ENCODE measurements at regions not wholly inside any gene's neighbourhood (a gene's known extent, or its start where the extent isn't known, plus 50 kb on each side); places are given as distances from the start of the nearest gene placed in this dataset.
"Not testable (repeated sequence)": the region's sequence is repeated elsewhere in the genome, so short reads cannot be mapped to it uniquely, and the experiment has no call there.

DNA sequence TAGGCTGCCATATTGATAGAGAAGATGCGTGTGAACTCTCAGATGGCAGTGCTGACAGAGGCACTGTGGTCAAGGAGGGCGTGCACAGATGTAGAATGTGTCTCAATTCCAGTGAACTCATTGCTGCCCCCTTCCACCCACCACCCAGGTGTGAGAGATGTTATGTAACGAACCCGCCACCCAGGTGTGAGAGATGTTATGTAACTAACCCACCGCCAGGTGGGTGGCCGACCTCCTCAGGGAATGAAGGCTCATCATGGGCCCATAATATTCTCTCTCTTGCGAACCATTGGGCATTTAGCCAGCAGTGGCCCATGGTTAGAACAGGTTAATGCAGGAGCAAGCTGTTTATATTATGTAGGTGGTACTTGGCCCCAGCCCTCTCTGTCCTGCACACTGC is 140.4 kb upstream of the MTPN start:
- no peak for DNase-seq (ENCODE audit: low read depth)

DNA sequence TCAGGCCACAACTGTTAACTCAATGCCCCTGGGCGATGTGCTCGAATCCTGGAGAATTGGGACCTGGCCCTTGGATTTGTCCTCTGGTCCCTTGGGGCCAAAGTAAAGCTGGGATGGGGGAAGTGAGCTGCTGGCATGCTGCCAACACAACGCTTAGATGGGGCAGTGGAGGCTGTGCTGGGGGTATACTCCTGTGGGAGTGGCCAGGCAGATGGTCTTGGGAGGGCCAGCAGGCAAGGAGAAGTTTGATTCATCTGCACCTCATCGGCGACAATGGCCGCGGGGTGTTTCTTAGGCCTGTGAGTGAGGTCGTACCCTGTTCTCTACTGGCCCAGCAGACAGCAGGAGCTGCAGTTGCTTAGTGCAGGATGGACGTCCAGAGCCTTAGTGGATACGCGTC is 139.0 kb upstream of the MTPN start:
- DNase-seq (ENCODE audit: low read depth), result no peak

DNA sequence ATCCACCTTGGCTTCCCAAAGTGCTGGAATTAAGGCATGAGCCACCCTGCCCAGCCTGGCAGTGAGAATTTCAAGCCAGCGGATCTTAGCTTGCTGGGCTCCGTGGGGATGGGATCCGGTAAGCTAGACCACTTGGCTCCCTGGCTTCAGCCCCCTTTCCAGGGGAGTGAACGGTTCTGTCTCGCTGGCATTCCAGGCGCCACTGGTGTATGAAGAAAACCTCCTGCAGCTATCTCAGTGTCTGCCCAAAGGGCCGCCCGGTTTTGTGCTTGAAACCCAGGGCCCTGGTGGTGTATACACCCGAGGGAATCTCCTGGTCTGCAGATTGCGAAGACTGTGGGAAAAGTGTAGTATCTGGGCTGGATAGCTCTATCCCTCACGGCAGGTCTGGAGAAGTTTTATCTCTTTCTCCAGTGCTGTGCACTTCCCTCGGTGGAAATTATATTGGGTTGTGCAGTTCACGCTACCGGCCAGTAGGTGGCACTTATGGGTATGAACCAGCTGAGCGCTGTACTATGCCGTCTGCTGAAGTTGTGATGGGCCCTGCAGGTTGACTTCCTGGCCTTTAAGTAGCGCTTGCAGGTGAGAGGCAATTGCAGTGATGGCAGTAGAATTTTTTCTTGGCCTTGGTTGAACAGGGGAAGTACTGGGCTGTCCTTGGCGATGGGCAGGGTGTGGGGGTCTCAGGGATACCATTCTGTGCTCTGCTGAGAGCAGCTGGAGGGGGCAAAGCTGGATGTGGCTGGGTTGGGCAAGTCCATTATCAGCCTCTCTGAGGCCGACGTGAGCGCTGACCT is 138.0 kb upstream of the MTPN start:
- DNase-seq (ENCODE audit: low read depth), result peak; percentile 5

DNA sequence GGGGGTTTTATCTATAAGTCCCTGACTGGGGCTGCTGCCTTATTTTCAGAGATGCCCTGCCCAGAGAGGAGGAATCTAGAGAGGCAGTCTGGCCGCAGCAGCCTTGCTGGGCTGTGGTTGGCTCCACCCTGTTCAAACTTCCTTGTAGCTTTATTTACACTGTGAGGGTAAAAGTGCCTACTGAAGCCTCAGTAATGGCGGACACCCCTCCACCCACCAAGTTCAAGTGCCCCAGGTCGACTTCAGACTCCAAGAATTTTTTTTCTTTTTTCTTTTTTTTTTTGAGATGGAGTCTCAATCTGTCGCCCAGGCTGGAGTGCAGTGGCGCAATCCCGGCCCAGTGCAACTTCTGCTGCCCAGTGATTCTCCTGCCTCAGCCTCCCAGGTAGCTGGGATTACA is 137.3 kb upstream of the MTPN start:
- not testable (repeated sequence) for DNase-seq (ENCODE audit: low read depth)

DNA sequence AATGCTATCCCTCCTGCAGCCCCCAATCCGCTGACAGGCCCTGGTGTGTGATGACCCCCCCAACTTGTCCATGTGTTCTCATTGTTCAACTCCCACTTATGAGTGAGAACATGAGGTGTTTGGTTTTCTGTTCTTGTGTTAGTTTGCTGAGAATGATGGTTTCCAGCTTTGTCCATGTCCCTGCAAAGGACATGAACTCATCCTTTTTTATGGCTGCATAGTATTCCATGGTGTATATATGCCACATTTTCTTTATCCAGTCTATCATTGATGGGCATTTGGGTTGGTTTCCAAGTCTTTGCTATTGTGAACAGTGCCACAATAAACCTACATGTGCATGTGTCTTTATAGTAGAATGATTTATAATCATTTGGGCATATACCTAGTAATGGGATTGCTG is 131.9 kb upstream of the MTPN start:
- DNase-seq (ENCODE audit: low read depth), result not testable (repeated sequence)

DNA sequence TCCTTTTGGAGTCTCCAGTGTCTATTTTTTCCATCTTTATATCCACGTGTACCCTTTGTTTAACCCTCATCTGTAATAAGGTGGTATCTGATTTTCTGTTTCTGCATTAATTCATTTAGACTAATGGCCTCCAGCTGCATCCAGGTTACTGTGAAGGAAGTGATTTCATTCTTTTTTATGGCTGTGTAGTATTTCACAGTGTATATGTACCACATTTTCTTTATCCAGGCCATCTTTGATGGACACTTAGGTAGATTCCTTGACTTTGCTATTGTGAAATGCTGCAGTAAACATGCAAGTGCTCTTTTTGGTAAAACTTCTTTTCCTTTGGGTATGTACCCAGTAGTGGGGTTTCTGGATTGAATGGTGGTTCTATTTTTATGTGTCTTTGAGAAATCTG is 128.0 kb upstream of the MTPN start:
- DNase-seq (ENCODE audit: low read depth), result no peak

DNA sequence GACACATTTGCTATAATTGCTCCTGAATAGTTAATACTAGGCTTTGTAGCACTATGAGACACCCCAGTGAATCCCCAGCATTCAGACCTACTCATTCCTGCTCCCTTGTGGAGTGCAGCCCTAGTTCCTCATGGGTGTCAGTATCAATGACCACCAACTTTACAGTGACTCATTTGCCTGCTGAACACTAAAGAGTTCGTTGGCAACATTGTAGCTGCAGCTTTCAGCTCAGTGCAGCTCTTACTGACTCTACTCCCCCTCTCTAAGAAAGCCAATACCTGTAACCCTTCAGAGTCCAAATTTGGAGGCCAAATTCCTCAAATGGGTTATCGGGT is 127.1 kb upstream of the MTPN start:
- DNase-seq (ENCODE audit: low read depth), result no peak

DNA sequence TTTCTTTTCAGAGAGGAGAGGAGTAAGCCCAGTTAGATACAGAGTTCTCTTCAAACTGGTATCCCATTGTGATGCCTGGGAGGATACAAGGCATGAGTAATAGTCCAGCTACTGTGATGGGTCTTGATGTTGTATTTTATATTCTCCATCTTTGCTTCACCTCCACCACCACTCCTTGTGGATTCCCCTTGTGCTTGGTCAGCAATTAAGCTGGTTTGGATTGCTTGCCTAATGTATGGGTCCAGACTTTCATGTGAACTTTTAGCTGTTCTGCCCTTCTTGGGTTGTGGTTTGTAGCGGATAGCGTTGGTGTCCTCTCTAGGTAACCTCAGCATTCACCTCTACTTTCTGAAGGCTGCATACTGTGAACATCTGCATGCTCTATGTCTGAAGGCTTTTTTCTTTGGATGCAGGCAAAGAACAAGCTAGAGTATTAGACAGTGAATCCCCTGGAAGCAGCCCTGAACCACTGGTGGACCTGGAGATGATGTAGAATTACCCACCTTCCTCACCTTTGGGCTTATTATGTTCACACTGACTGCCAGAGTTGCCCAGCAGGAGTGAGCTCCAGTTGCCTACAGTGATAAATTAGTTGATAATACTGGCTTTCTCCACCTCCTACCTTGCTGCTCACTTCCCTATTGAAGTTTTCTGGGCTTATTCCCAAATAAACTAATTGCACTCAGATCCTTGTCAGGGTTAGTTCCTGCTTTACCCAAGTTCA is 126.5 kb upstream of the MTPN start:
- DNase-seq (ENCODE audit: low read depth), result no peak

DNA sequence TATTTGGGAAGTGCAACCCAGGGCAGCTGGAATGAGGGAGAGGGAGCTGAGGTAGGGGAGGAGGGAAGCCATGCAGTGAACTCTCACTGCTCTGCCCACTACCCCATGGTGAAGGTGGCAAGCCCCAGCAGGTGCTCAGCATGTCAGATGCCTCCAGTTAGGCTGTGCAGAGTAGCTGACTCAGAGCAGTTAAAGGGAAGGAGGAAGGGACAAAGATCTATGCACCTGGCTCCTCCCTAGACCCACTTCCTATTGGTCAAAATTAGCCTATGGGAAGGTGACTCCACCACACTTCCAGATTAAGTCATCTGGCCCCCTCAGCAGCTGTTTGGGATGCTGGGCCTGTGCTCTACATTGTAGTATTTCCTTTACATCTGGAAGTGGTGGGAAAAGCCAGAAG is 125.7 kb upstream of the MTPN start:
- DNase-seq (ENCODE audit: low read depth), result no peak

DNA sequence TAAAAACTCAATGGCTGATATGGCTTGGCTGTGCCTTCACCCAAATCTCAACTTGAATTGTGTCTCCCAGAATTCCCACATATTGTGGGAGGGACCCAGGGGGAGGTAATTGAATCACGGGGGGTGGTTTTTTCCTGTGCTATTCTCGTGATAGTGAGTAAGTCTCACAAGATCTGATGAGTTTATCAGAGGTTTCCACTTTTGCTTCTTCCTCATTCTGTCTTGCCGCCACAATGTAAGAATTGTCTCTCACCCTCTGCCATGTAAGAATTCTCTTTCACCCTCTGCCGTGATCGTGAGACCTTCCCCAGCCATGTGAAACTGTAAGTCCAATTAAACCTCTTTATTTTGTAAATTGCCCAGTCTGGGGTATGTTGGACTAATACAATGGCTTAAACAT is 115.6 kb upstream of the MTPN start:
- not testable (repeated sequence) for DNase-seq (ENCODE audit: low read depth)

DNA sequence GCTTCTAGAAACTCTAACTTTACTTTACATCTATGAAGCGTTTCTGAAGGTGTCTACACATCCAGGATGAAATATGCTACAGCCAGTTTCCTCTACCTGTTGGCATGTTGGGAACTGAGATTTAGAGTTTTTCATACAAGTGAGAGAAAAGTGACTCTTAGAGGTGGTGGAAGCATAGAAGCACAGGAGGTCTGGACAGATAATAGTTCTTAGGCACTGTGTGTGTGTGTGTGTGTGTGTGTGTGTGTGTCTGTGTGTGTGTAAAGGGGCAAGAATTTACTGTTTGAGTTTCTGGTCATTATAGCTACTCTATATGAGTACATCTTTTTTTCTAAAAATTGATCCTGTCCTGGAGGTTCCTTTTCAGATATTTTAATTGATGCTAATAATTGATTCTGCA is 110.7 kb upstream of the MTPN start:
- no peak for DNase-seq (ENCODE audit: low read depth)

DNA sequence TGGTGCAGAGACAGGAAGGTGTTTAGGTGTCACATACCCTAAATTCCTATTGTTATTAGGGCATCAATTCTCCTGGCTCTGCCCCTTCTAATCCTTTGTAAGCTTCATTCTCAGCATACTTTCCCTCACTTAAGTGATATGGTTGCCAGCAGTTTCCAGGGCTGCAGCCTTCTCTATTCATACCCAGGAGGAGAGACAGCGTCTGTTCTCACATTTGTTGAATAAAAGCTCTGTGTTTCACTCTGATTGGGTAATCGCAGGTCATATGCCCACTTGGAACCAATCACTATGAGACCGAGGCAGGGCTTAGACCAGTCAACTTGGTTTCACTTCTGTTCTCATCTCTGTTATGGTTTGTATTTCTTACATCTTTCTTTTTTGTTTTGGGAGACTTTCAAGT is 109.6 kb upstream of the MTPN start:
- DNase-seq (ENCODE audit: low read depth), result no peak

DNA sequence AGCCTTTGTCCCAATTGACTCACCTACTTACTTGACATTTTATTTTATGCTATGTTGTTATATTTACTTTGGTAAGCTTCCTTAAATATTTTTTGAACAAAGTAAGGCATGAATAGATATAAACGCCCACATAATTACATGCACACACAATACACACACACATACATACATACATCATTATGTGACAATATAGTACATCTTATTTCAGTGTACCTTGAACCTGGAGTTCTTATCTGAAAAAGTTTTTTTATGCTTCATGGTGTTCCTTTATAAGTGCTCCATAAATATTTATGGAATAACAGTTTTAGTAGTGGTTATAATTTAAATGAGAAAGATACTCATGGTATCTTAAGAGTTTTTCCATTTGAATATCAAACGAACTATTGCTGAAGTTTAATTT is 102.8 kb upstream of the MTPN start:
- DNase-seq (ENCODE audit: low read depth), result no peak

DNA sequence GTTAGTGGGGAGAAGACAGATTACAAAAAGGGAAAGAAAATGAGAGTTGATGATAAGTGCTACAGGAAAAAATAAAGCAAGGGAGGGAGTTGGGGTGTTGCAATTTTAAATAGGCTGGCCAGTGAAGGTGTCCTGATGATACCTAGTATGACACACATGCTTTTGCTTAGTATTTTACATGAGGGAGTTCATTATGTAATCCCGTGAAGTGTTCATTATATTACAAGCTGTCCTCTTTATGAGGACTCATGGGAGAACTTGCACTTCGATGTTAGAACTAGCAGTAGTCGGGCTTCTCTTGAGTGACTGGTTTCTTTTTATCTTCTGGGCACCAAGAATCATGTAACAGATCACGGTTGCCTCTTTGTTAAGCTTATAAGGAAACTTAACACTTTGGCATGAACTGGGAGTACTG is 102.3 kb upstream of the MTPN start:
- DNase-seq (ENCODE audit: low read depth), result no peak

DNA sequence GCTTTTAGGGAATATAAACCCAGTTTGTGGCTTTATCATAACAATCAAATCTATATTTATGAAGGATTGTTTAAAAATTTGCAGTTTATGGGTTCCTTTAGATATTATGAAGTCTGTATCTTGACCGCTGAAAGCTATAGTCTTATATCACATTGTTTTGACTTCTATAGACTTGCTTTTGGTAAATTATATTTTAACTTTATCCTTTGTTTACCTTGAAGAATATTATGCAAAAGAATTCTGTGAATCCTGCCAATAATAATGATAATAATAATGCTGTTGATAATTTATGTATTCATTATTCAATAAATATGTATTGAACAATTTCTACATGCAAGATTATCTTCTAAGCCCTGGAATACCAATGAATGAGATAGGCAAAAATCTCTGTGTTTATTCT is 101.9 kb upstream of the MTPN start:
- DNase-seq (ENCODE audit: low read depth), result no peak

DNA sequence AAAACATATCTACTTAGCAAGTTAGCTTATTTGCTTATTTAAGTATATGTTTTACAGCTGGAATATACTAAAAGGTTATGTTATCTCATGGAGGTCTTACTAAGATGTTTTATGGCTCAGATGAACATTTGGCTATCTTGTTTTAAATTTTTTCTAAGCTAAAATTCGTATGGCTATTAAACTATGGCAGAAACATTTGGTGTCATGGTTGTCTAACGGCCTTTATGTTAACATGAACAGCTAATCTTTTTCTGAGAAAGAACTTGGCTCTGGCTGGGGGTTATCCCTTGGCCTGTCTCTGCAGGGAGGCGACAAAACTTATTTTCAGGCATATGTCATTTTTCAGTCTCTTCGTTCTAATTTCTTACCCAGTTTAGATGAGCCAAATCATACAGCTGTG is 101.5 kb upstream of the MTPN start:
- DNase-seq (ENCODE audit: low read depth), result no peak

DNA sequence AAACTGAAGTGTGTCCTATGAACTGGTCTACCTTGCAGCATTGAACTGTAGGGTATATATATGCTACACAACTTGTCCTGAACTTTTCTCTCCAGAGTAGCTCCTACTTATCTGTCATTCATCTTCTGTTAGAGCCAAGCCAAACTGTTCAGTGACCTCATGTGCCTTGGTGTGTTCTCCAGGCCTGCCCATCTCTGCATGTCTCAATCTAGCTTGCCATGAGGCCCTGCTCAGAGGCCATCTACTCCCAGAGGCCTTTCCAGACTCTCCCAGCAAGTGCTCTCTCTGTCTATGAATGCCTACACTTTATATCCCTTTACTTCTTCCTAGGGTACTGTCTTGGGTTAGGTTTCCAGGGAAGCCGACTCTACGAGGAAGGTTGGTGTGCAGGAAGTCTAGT is 99.8 kb upstream of the MTPN start:
- no peak for DNase-seq (ENCODE audit: low read depth)

DNA sequence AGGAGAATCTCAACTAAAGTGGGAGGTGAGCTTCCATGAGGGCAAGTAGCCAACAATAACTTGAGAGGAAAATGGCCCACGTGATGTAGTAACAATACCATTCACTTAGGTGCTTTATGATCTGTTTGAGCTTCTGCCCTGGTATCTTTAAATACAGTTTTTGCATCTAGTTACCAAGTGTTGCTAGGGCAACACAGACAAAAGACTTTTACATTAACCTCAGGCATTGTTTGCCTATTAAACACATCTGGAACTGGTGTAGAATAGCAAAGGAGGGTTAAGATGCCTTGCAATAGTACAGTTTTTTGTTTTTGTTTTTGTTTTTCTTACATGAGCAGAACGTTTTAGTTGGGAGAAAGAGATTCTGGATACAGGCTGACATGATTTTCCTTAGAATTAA is 97.7 kb upstream of the MTPN start:
- DNase-seq (ENCODE audit: low read depth), result no peak

DNA sequence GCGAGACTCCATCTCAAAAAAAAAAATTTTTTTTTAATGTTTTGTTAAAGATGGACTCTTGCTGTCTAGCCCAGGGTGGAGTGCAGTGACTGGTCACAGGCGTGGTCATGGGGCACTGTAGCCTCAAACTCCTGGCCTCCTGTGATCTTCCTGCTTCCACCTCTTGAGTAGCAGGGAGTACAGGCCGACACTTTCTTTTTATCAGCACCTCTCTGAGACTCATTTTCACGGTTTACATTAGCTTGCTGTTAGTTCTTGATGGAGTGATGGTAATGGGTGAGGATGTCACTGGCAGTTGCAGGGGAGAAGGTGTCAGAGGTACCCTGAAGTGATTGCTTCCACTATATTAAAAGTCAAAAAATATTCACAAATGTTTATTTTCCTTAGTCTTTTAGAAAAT is 95.3 kb upstream of the MTPN start:
- no peak for DNase-seq (ENCODE audit: low read depth)

DNA sequence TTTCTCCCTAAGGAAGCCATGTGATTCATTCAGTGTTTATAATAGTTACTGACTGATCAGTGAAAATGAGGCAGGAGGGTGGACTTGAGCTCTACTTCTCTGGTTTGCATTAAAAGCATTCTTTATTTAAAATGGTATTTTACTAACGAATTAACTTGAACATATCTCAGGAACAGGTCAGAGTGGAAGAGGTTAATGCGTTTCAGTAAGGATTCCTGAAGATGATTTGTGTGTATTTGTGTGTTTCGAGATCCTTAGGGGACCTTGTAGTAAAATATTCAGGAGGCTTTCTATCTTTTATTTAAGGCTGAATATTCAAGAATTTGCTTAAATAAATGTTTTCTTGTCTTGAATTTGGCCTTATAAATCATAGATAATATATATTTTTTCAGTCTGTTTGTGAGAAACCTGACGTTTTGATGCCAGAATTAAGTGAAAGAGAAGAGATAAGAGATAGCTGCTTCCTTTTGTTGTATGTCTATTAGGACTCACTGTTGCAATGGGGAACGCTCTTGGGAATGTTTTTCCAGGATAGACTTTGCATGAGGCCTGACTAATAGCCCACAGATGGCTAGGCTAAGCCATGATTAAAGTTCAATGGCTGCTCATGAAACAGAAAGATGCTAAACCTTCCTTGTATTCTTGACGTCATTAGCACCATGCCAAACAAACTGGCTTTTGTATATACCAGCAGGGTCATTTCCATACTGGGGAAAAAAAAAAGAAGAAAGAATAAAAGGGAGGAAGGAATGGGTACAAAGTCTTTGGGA is 93.8 kb upstream of the MTPN start:
- DNase-seq (ENCODE audit: low read depth), result no peak

DNA sequence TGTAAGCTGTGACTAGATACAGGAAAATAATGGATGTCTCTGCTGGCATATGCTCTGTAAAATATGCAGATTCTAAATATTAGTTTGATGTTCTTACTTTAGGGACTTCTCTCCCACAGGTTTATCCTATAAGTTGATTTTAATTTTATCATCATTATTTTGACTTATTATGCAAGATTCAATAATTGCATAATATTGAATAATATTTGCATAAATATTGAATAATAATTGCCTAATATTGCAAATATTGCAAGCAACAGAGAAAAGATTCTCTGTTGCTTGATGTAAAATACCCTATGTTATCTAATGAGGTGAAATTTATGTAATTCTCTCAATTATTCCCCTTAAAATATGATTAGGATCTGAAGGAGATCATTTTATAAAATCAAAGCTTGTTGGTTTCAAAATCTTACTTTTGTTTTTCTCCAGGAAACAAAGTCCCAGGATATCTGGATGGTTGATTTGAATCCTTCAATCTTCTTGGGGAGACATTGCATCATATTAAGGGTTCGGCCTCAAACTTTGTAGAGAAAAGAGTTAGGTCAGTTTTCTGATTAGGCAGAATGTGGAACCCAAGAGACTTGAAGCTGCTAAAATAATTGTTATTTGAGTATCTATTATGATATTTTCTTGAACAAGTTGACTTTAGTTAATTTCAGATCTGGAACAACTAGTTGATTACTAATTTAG is 92.8 kb upstream of the MTPN start:
- DNase-seq (ENCODE audit: low read depth), result no peak

DNA sequence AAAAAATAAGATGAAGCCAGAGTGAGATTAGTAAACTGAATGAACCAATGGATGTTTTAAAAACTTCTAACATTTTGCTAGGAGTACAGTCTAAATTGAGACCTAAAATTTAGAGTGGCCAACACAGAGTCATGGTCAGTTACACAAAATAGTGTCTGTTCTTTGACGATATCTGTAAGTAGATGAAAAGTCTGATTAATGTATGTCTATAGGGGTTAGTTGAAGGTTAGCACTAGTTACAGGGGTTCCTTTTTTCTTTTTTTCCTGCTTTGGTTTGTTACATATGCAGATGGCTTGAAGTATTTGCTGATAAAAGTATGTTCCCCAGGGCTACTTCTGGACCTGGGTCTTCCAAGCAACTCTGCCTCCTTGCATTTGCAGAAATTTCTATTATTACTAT is 90.1 kb upstream of the MTPN start:
- DNase-seq (ENCODE audit: low read depth), result no peak

Data from activated T-helper 1 cell treated with Interleukin-2 at 50 U/mL for 16 hours (primary cell).